Embryonic facial prominence (tissue), 1 donor: ENCODE measurements at regions not wholly inside any gene's neighbourhood (a gene's known extent, or its start where the extent isn't known, plus 50 kb on each side); places are given as distances from the start of the nearest gene placed in this dataset.
"Not testable (repeated sequence)": the region's sequence is repeated elsewhere in the genome, so short reads cannot be mapped to it uniquely, and the experiment has no call there.

Experiments
- DNase-seq: peaks from one replicate; pipeline ENCODE4 v3.0.0-alpha.2; 2016; ENCODE audit errors: extremely low spot score

DNA sequence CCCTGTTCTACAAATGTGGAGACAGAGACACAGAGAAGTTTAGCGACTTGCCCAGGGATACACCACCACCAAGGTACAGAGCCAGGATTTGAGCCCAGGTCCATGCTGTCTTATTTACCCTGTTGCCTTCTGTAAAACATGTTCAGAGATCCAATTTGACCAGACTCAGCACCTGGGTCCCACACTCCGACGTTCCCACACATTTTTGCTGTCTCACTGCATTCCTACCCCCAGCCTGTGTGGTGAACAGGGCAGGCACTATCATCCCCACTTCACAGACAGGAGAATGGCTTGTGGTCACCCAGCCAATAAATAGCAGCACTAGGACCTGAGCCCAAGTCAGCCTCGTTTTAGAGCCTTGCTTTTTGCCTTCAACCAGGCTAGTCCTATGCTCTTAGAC, 102.8 kb downstream of the PJA1 start:
- no peak for DNase-seq

DNA sequence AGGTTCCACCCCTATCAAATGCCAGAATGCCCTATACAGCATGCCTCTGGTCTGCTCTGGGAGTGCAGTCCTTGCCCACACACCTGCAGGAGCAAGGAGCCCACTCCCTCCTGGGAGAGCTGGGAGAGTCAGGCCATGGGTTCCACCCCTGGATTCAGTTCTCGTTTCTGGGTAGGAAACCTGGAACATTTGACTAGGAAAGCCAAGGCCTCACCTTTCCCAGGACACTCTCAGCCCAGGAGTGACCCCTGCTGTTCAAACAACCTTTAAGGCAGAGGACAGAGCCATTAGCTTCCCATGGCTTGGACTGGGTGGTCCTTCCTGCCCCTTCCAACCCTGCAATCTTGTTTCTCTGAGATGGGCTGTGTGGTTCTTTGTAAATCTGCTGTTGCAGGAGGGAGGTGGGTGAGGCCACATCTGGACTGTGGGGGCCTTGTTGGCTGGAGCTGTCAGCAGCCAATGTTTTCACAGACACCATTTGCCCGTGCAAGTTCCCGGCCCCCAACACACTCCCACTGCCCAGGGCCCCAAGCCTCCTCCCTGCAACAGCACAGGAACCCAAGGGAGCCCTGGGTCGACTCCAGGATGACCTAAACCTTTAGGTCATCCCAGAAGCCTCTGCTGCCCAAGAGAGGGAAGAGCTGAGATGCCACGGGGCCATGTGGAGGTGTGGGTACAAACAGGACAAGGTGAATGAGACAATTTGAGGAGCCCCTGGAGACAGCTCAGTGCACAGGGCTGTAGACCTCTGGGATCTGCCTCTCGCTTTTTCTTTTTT, 104.4 kb downstream of the PJA1 start:
- no peak for DNase-seq

DNA sequence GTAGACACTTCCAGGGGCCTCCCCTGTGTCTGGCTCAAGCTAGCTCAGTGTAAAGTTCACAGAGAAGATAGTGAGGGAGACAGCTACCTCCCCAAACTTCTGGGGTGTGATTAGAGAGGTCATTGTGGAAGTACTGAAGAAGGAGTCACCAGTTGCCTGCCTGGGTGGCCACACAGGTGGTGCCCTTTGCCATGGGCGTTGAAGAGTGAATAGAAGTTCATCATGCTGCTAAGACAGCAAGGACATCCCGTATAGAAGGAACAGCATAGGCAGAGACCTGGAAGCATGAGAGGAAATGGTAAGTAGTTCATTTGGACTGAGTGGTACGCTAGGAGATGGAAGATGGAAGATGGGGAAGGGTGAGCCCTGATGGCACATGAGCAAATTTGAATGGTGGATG, 110.1 kb downstream of the PJA1 start:
- no peak for DNase-seq

DNA sequence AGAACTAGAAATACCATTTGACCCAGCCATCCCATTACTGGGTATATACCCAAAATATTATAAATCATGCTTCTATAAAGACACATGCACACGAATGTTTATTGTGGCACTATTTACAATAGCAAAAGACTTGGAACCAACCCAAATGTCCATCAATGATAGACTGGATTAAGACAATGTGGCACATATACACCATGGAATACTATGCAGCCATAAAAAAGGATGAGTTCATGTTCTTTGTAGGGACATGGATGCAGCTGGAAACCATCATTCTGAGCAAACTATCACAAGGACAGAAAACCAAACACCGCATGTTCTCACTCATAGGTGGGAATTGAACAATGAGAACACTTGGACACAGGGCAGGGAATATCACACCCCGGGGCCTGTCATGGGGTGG, 110.8 kb downstream of the PJA1 start:
- not testable (repeated sequence) for DNase-seq

DNA sequence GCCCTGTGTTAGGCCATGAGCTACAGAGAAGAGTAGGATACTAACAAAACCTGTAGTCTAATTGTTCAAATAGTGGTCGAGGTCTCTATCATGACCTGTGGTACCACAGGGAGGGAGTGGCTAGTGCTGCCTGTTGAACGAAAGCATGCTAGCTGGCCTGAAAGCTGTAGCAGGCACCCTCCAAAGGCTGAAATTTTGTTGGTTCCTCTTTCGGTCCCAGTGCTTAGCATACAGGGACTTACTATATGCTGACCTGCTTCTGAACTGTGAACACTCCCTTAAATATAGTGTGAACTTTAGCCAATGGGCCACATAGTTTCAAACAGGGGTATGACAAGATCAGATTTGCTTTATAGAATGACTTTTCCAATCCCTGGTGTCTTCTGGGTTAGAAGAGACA, 113.4 kb downstream of the PJA1 start:
- no peak for DNase-seq

DNA sequence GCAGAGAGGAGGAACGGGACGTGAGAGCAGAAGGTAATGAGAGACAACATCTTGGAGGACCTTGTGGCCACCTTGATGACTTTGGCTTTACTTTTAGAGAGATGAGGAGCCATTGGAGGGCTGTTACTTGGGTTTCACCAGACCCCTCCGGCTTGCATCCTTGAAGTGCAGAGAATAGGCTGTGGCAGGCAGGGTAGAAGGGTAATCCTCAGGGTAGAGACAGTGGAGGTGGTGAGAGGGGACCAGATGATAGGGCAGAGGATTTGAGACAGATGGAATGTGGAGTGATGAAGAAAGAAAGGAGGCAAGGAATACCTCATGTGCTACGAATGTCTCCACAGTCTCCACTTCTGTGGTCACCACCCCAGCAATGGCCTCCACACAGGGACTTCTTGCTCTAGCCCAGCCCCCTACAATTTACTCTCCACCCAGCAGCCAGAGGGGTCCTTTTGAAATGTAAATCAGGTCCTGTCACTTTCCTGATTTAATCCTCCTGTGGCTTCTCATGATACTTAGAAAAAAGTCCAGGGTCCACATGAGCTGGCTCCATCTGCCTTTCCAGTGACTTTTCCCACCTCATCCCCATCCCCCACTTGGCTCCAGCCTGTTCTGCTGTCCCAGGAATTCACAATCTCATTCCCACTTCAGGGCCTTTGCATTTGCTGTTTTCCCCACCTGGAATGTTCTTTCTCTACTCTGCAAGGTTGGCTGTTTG, 115.0 kb downstream of the PJA1 start:
- DNase-seq: no peak

DNA sequence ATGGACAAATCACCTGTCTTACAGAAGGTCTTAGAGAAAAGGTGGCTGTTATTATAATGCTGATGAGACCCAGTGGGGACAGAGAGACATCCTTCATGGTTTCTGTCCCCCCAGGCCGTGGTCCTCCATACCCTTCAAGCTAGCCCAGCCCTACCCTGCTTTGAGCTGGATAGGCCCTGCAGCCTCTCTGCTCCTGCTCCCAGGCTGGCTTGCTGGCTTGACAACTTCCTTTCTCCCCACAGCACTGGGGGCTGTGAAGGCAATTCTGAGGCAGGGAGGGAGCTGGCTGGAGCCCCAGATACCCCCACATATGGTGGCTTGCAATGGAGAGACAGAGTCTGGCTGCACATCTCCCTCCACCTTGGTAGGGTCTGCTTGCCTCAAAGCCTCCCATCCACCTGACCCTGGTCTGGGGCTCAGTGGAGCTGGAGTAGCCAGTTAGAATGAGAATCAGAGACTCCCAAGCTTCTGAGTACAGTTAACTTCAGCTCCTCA, 118.2 kb downstream of the PJA1 start:
- DNase-seq: no peak

DNA sequence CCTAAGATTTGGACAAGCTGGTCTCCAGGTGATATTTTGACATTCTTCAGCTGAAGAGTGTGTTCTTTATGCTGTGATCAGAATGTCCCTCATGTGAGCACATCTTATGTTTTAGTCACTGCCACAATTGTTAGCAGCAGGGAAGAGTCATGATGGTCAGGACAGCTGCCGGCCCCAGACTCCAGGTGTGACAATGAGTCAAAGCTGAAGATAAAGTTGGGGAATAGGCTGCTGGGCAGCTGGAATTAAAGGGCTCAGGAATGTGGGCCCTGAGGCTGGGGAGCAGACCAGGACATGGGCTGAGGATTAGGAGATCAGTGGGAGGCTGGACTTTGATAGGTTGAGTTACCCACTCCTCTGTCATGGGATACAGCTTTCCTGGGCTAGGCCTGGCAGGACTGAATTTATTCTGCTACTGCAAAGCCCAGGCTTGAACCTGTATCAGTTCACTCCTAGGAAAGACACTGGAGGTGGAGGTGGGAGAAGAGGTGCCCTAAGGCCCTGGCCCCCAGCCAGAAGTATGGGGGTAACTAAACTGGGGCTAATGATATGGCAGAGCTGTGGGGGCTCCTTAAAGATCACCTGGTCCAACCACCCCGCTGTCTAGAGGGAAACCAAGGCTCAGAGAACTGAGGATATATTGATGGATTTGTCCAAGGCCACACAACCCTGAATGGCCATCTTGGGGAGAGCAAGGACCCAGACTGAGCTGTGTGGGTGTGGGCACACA, 119.5 kb downstream of the PJA1 start:
- DNase-seq: no peak

DNA sequence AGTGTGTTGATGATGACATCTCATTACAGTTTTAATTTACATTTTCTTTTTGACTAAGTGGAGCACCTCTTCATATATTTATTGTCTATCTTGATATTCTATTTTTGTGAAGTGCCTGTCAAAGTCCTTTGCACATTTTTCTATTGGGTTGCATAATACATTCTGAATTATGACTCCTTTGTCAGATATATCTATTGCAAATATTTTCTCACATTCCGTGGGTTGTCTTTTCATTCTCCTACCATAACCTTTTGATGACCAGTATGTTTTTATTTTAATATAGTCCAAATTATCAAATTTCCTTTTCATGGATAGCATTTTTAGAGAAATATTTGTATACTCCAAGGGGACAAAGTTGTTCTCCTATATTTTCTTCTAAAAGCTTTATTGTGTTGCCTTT, 126.4 kb downstream of the PJA1 start:
- no peak for DNase-seq

DNA sequence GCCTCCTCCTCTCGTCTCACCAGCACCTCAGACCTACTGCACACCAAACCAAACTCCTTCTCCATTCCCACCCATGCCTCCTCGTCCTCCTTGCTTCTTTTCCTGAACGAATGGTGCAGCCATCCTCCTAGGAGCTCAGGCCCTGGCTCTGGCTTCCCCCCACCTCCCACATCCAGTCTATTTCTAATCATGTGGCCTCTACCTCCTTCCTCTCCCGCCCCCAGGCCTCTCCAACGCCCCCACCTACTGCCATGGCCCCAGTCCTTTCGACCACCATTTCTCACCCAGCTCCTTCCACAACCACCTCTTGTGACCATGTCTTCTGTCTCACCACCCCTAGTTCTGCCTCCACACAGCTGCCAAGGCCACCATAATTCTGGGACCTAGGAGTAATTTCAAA, 127.1 kb downstream of the PJA1 start:
- DNase-seq: no peak

DNA sequence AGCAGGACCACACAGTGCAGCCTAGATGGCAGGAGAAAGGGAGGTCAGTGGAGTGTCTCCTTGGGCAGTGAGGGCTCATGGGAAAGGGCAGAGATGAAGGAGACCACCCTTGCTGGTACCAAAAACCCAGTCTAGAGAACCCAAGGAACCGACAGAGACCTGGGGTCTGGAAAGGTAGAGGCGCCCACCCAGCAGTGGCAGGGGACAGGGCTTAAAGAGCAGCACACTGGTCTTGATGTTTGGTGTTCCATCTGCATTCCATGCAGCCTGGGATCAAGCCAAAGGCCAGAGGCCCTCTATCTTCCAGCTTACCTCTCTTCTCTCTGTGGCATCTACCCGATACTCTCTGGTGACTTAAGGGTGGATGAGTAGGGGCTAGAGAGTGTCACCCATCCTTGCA, 127.5 kb downstream of the PJA1 start:
- DNase-seq: no peak

DNA sequence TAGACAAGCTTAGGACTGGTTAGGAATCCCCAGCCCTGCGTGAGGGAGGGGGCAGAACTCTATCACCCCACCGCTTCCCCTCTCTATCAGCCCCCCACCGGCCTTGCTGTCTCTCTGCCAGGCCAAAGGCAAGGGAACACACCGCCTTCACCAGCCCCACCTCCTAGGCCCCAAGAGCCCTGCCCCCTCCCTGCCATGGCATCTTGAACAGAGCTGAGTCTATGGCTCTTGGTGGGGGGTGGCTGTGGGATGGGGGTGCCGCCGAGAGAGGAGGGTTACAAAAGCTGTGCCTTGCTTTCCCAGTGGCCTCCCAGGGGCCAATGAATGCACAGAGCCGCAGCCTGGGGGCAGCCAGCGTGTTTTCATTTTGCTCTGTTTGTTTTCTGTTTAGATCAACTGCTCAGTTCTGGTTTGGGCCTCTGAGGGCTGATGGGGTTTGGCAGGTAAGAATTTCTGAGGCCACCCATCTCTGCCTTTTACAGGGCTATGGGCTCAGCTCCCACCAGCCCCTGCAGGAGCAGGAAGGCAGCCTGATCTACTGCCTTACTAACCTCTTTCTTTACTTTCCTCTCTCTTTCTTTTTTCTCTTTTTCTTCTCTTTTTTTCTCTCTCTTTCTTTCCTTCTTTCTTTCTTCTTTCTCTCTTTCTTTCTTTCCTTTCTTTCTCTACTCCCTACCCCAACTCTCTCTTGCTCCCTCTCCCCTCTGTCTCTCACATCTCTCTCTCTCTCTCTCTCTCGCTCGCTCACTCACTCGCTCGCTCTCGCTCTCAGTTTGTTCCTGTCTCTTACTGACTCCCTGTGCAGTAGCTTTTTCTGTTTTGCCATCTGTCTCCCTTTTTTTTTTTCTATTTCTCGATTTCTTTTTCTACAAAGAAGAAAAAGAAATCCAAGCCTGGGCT, 128.3 kb downstream of the PJA1 start:
- no peak for DNase-seq

DNA sequence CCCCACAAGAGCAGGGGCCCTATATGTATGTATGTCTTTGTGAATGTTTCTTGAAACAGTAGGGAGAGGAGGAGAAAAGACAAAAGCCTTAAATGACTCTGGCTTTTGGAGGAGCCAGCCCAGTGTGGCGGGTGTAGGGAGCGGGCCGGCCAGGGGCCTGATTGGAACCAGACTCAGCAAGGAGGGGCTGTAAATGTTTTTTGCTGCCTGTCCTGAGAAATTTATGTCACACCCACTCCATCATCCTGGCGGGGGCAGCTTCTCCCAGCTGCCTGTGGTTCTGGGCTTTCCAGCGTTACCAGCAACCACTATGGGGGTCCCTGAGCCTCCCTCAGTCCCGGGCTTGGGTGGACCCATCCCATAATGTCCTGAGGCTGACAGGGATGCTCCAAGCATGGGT, 130.8 kb downstream of the PJA1 start:
- no peak for DNase-seq

DNA sequence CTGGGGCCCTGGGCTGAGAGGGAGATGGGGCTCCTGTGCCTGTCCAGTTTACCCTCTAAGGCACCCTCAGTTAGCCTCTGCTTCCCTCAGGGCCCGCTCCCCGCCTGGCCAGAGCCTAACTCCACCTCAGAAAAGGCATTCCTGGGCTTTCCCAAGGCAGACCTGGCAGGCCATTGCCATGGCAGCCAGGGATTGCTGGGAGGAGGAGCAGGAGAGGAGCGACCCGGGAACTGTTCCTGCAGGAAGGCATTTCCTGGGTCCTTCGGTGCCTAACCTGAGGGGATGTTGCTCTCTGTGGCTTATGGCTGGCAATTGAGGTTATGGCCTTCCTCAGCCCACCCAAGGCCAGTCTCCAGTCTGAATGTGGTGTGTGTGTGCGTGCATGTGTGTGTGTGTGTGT, 131.3 kb downstream of the PJA1 start:
- DNase-seq: no peak

DNA sequence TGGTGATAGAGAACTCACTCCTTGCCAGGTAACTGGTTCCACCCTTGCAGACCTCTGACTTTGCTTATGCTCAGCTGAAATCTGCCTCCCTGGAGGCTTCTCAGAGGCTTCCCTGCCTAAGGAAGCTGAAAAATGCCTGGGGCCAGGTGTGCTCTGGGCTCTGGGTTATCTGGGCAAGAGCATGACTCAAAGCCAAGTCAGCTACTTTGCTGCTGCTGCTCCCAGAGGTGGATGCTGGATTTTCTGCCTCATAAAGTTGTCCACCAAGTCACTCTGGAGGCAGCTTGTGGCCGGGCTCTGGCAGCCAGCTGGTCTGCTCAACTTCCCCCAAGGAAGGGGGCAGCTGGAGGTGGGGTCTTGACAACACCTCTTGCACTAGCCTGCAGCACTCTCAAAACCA, 132.7 kb downstream of the PJA1 start:
- no peak for DNase-seq

DNA sequence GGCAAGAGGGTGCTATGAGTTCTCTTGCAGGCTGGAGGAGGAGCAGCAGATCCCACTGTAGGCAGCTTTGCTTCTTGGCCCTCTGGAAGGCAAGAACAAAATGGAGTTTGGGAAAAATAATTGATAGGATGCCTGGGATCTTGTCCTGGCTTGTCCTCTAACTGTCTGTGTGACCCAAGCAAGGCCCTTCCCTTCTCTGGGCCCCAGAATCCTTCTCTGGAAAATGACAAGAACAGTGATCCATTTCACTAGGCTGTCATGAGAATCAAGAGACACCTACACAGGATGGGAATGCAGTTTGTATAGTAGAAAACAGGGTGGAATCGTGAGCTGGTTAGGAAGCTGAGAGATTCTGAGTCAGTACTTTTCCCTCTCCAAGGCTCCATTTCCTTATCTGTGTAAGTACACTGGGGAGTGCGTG, 133.3 kb downstream of the PJA1 start:
- no peak for DNase-seq

DNA sequence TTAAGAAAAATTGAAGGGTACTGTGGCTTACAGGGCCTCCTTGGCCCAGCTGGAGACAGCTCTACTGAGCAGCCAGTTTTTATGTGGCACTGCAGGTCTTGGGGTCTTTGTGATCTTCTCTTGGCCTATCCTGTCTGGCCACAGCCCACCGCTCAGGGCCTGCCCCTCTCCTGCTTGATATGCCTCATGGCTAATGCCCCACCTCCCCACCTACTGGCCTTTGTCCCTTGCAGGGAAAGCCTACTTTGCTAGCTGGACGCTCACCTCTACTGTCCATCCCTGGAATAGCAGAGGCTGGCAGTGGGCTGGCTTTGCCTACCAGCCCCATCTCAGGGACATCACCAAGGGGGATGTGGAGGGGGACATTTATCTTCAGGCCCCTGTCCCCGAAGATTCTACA, 134.1 kb downstream of the PJA1 start:
- DNase-seq: no peak

DNA sequence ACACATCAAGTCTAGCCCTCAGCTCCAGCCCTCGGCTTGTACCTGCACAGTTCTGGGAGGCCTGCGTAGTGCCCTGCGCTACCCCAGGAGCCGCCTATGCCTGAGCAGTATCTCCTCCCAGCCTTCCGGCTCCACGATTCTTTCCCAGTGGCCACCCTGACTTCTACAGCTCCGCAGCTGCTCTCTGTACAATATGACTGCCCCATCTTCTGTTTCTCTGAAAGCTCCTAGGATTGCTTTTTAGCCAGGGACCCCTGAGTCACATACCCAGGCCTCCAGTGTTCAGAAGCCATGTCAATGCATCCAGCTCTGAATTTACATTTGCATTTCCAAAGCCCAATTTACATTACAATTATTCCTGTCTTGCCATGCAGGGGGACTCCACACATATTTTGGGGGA, 135.5 kb downstream of the PJA1 start:
- DNase-seq: no peak

DNA sequence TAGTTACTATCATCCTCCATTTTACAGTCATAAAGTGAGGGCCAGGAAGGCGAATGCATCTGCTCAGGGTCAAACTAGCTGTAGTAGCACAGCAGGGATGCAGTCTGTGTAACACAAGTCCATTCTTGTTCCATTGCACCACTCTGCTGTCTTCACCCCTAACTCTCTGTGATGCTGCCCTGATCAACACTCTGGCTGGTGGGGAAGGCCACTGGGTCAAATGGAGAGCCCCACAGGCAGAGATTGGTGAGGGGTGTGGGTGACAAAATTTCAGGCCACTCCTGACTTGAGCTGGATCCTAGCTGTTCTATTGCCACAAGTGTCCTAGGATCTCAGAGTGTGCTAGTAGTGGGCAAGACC, 136.5 kb downstream of the PJA1 start:
- no peak for DNase-seq

DNA sequence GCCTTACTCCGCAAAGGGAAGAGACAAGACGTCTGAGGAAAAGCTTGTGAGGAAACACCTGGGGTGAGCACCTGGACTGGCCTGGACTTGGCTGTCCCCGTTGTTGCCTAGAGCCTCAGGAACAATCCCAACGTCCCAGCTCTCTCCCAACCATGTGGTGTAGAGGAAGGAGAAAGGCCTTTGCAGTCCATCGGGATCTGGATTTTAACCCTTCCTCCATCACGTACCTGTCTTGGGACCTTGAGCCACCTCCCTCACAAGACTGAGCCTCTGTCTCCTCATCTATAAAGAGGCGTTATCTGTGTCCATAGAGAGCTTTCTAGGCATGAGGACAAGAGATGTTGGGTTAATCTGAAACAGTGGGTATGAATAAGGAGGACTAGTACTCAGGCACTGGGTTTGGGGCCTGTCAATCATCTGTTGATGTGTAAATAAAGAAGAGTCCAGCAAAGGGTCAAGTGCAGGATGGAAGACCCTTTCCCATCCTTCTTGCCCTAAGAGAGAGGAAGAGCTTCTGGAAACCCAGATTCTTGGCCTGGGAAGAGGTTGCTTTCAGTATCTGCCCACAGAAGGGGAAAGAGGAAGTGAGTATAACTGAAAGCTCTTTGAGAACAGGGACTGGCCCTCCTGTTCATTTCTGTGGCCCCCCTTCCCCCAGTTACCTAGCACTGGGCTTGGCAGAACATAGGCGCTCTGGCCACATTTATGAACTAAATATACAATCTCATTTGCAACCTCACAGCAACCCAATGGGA, 137.1 kb downstream of the PJA1 start:
- DNase-seq: no peak
